ENCODE measurements at regions not wholly inside any gene's neighbourhood (a gene's known extent, or its start where the extent isn't known, plus 50 kb on each side); places are given as distances from the start of the nearest gene placed in this dataset.

- H3K4me3 Mint-ChIP-seq (ENCODE audit: unreplicated experiment): no peak overlapping the region
- H3K36me3 Mint-ChIP-seq (ENCODE audit: low read depth): no peaks in the 10 kb centered on the region
- no peak for DNase-seq (ENCODE audit: low spot score)
- no peak overlapping the region for H3K27ac Mint-ChIP-seq (ENCODE audit: unreplicated experiment)
- H3K4me1 Mint-ChIP-seq (ENCODE audit: low read depth): peaks cover 29% of the 10 kb centered on the region
- no peaks in the 10 kb centered on the region for H3K27me3 Mint-ChIP-seq (ENCODE audit: low read depth)
- no peak for TF ChIP-seq CTCF (IDR thresholded peaks at IDR 0.05)
- no peaks in the 10 kb centered on the region for H3K9me3 Mint-ChIP-seq (ENCODE audit: low read depth)
Observed at GRCh38 chr20:57795977-57796560, 86.3 kb upstream of the PMEPA1 start.

GRCh38 chr20:57795342-57795697 lies 85.5 kb upstream of the PMEPA1 start:
- Mint-ChIP-seq H3K27me3 (ENCODE audit: low read depth) (no peaks in the 10 kb centered on the region), H3K27ac (ENCODE audit: unreplicated experiment) (peak overlapping the region; percentile 79), H3K9me3 (ENCODE audit: low read depth) (no peaks in the 10 kb centered on the region), H3K36me3 (ENCODE audit: low read depth) (no peaks in the 10 kb centered on the region), H3K4me3 (ENCODE audit: unreplicated experiment) (no peak overlapping the region), H3K4me1 (ENCODE audit: low read depth) (peaks cover 29% of the 10 kb centered on the region)
- no peak for DNase-seq (ENCODE audit: low spot score)
- no peak for TF ChIP-seq CTCF (IDR thresholded peaks at IDR 0.05)

GRCh38 chr20:57794600-57795341 lies 85.0 kb upstream of the PMEPA1 start:
- Mint-ChIP-seq H3K9me3 (ENCODE audit: low read depth) (no peaks in the 10 kb centered on the region), H3K36me3 (ENCODE audit: low read depth) (no peaks in the 10 kb centered on the region), H3K27ac (ENCODE audit: unreplicated experiment) (peak overlapping the region; percentile 79), H3K4me3 (ENCODE audit: unreplicated experiment) (no peak overlapping the region), H3K4me1 (ENCODE audit: low read depth) (peaks cover 29% of the 10 kb centered on the region), H3K27me3 (ENCODE audit: low read depth) (no peaks in the 10 kb centered on the region)
- DNase-seq (ENCODE audit: low spot score): no peak
- TF ChIP-seq CTCF (IDR thresholded peaks at IDR 0.05): no peak

- H3K36me3 Mint-ChIP-seq (ENCODE audit: low read depth): no peaks in the 10 kb centered on the region
- peaks cover 29% of the 10 kb centered on the region for H3K4me1 Mint-ChIP-seq (ENCODE audit: low read depth)
- H3K27me3 Mint-ChIP-seq (ENCODE audit: low read depth): no peaks in the 10 kb centered on the region
- DNase-seq (ENCODE audit: low spot score): no peak
- no peaks in the 10 kb centered on the region for H3K9me3 Mint-ChIP-seq (ENCODE audit: low read depth)
- H3K27ac Mint-ChIP-seq (ENCODE audit: unreplicated experiment): no peak overlapping the region
- no peak overlapping the region for H3K4me3 Mint-ChIP-seq (ENCODE audit: unreplicated experiment)
- no peak for TF ChIP-seq CTCF (IDR thresholded peaks at IDR 0.05)
Observed at GRCh38 chr20:57794036-57794435, 84.2 kb upstream of the PMEPA1 start.

GRCh38 chr20:57793421-57793820 lies 83.6 kb upstream of the PMEPA1 start:
- Mint-ChIP-seq H3K36me3 (ENCODE audit: low read depth) (no peaks in the 10 kb centered on the region), H3K27ac (ENCODE audit: unreplicated experiment) (no peak overlapping the region), H3K27me3 (ENCODE audit: low read depth) (no peaks in the 10 kb centered on the region), H3K9me3 (ENCODE audit: low read depth) (no peaks in the 10 kb centered on the region), H3K4me3 (ENCODE audit: unreplicated experiment) (no peak overlapping the region), H3K4me1 (ENCODE audit: low read depth) (peaks cover 29% of the 10 kb centered on the region)
- DNase-seq (ENCODE audit: low spot score): no peak
- TF ChIP-seq CTCF (IDR thresholded peaks at IDR 0.05): no peak

Measured in chondrocyte (in vitro differentiated cells).